ENCODE measurements at regions not wholly inside any gene's neighbourhood (a gene's known extent, or its start where the extent isn't known, plus 50 kb on each side); places are given as distances from the start of the nearest gene placed in this dataset.

GRCh38 chr22:49240472-49240871 lies 587.2 kb downstream of the BRD1 start:
- H4K8ac ChIP-seq (ENCODE audit: low read depth in 2 of 2, low read length in 2 of 2), result no peak overlapping the region
- H3K9ac ChIP-seq (ENCODE audit: low read depth, low read length), result no peak overlapping the region
- no peaks in the 10 kb centered on the region for H3K36me3 ChIP-seq (ENCODE audit: control insufficient read depth, insufficient read depth, low read length)
- H3K14ac ChIP-seq (replicated peaks; ENCODE audit: low read depth, low read length), result no peak overlapping the region
- no peaks in the 10 kb centered on the region for H3K27me3 ChIP-seq (ENCODE audit: control insufficient read depth, insufficient read depth, low read length)
- POLR2A ChIA-PET (ENCODE audit: unreplicated experiment), result no interaction called here
- no peak overlapping the region for H3K23ac ChIP-seq (ENCODE audit: low read depth, low read length)
- H2BK15ac ChIP-seq (ENCODE audit: low read depth, low read length), result no peak overlapping the region
- H3K4me1 ChIP-seq (ENCODE audit: control insufficient read depth, insufficient read depth, low read length), result no peaks in the 10 kb centered on the region
- no peak overlapping the region for H2BK120ac ChIP-seq (ENCODE audit: low read depth, low read length)
- no peaks in the 10 kb centered on the region for H3K79me1 ChIP-seq (ENCODE audit: low read depth in 1 of 2, low read length in 2 of 2)
- in situ Hi-C loops (cut with MboI; ENCODE audit: low sequenced_read_pairs), result no loop called here
- ATAC-seq (ENCODE audit: low read depth) (no peak), DNase-seq (no peak)
- no peak overlapping the region for H4K91ac ChIP-seq (ENCODE audit: insufficient read depth, low read depth, low read length)
- no peak overlapping the region for H3K4me3 ChIP-seq (ENCODE audit: insufficient read depth, low read depth, low read length)
- no peak overlapping the region for H2AFZ ChIP-seq (replicated peaks; ENCODE audit: low read length, poor library complexity)
- no peak overlapping the region for H3K27ac ChIP-seq (ENCODE audit: insufficient read depth, low read length)
- WGBS, 2 experiments (ENCODE audit: extremely low coverage in 2 of 2, insufficient read length in 1 of 2), result 63% methylated on average over 6 of the region's 12 CpGs; no CpG with 5 or more reads in 1 of the 2 experiments
- H3K18ac ChIP-seq (ENCODE audit: low read depth, low read length), result no peak overlapping the region
- H3K56ac ChIP-seq (ENCODE audit: extremely low read depth, insufficient read depth, low read length), result no peak overlapping the region
- dilution Hi-C loops (cut with HindIII; ENCODE audit: low sequenced_read_pairs, unreplicated experiment), result no loop called here
- CTCF ChIA-PET, result no interaction called here
- peaks cover 68% of the 10 kb centered on the region for H3K9me3 ChIP-seq (ENCODE audit: control insufficient read depth, insufficient read depth, low read length)
- no peaks in the 10 kb centered on the region for H4K20me1 ChIP-seq (ENCODE audit: insufficient read depth, low read length)
- H3K4me2 ChIP-seq (ENCODE audit: low read depth, low read length), result no peak overlapping the region
- no peak overlapping the region for H3K4ac ChIP-seq (ENCODE audit: low read depth, low read length)
- no peak overlapping the region for H2AK9ac ChIP-seq (replicated peaks; ENCODE audit: low read depth, low read length, poor library complexity)
- H2BK20ac ChIP-seq (ENCODE audit: low read depth, low read length), result no peak overlapping the region
- no peak overlapping the region for H2AK5ac ChIP-seq (ENCODE audit: low read depth, low read length)
- TF ChIP-seq NFE2L2 (IDR thresholded peaks at IDR 0.05; ENCODE audit: low read depth, low read length) (no peak), USF2 (IDR thresholded peaks at IDR 0.05; ENCODE audit: low read depth, low read length) (no peak), ELK1 (IDR thresholded peaks at IDR 0.05; ENCODE audit: borderline replicate concordance, low read depth, low read length) (no peak), BHLHE40 (IDR thresholded peaks at IDR 0.05; ENCODE audit: low read depth, low read length) (no peak), POLR2A (IDR thresholded peaks at IDR 0.05; ENCODE audit: low read depth, low read length) (no peak), MXI1 (IDR thresholded peaks at IDR 0.05; ENCODE audit: borderline replicate concordance, low read depth, low read length) (no peak), RCOR1 (IDR thresholded peaks at IDR 0.05; ENCODE audit: insufficient replicate concordance, low read length) (no peak), CTCF (conservative IDR thresholded peaks at IDR 0.05; ENCODE audit: low read depth, low read length) (no peak), SMC3 (IDR thresholded peaks at IDR 0.05; ENCODE audit: low read depth, low read length) (no peak), RFX5 (IDR thresholded peaks at IDR 0.05; ENCODE audit: low read depth, low read length) (no peak)
- intact Hi-C loops (cut with micrococcal nuclease), result no loop called here
- no TSS peak for BruUV-seq (replicated peaks)
- no peak overlapping the region for H2BK5ac ChIP-seq (ENCODE audit: low read depth, low read length, poor library complexity, severe bottlenecking)
- H4K5ac ChIP-seq (ENCODE audit: low read depth, low read length), result no peak overlapping the region
- no peaks in the 10 kb centered on the region for H3K9me1 ChIP-seq (ENCODE audit: insufficient read depth, low read length)

All from IMR-90 (cell line).